Keratinocyte (primary cell): ENCODE measurements at regions not wholly inside any gene's neighbourhood (a gene's known extent, or its start where the extent isn't known, plus 50 kb on each side); places are given as distances from the start of the nearest gene placed in this dataset.

ENCODE experiments used
- DNase-seq: peaks from one replicate; pipeline ENCODE4 v3.0.0-alpha.2; 2011; ENCODE audit warnings: low read depth, missing footprints, low spot score
- FAIRE-seq: peaks from 2 replicates; lab custom pipeline; 2011; peaks lifted over from hg19 to GRCh38; lab: Jason Lieb, UNC
- H2AFZ ChIP-seq: 2 replicates; pipeline ENCODE4 v1.6.0; 2012; ENCODE audit warnings: low read length, control low read depth, inconsistent platforms; ENCODE audit not compliant: control insufficient read depth
- H3K27ac ChIP-seq: 2 replicates; pipeline ENCODE4 v1.5.1; 2011; ENCODE audit warnings: low read length; ENCODE audit not compliant: control insufficient read depth, insufficient read depth
- H3K27me3 ChIP-seq: 3 replicates; pipeline ENCODE4 v1.6.0; 2011; ENCODE audit warnings: low read length; ENCODE audit not compliant: control insufficient read depth, insufficient read depth; ENCODE audit errors: extremely low read depth
- H3K36me3 ChIP-seq, 2 experiments: 2 replicates in 1 of 2; 3 replicates in 1 of 2; pipeline ENCODE4 v1.5.1; 2011; ENCODE audit warnings: low read length in 2 of 2, mild to moderate bottlenecking in 1 of 2; ENCODE audit not compliant: control insufficient read depth in 2 of 2, insufficient read depth in 2 of 2; ENCODE audit errors: extremely low read depth in 1 of 2
- H3K4me1 ChIP-seq: 3 replicates; pipeline ENCODE4 v1.5.1; 2011; ENCODE audit warnings: low read length; ENCODE audit not compliant: control insufficient read depth, insufficient read depth; ENCODE audit errors: extremely low read depth
- H3K4me2 ChIP-seq: 3 replicates; pipeline ENCODE4 v1.6.0; 2011; ENCODE audit warnings: low read depth, low read length; ENCODE audit not compliant: control insufficient read depth, insufficient read depth; ENCODE audit errors: extremely low read depth
- H3K4me3 ChIP-seq, 3 experiments: fragments of 200-600 bp in 1 of 3; sonication (generic) in 1 of 3; 2 replicates in 2 of 3; 3 replicates in 1 of 3; pipeline ENCODE4 v1.5.1; 2011 to 2016; ENCODE audit warnings: low read length in 3 of 3, mild to moderate bottlenecking in 3 of 3, control low read depth in 2 of 3, inconsistent platforms in 1 of 3, low read depth in 1 of 3, mixed read lengths in 1 of 3, mixed run types in 1 of 3, moderate library complexity in 1 of 3; ENCODE audit not compliant: control insufficient read depth in 2 of 3, insufficient read depth in 2 of 3; ENCODE audit errors: extremely low read depth in 1 of 3
- H3K79me2 ChIP-seq: 2 replicates; pipeline ENCODE4 v1.6.0; 2012; ENCODE audit warnings: low read length; ENCODE audit not compliant: control insufficient read depth, insufficient read depth
- H3K9ac ChIP-seq: 3 replicates; pipeline ENCODE4 v1.6.0; 2011; ENCODE audit warnings: low read length; ENCODE audit not compliant: control insufficient read depth, insufficient read depth; ENCODE audit errors: extremely low read depth
- H3K9me1 ChIP-seq: 3 replicates; pipeline ENCODE4 v1.6.0; 2011; ENCODE audit warnings: low read length; ENCODE audit not compliant: control insufficient read depth, insufficient read depth; ENCODE audit errors: extremely low read depth
- H3K9me3 ChIP-seq: 2 replicates; pipeline ENCODE4 v1.5.1; 2012; ENCODE audit warnings: low read depth, low read length; ENCODE audit not compliant: control insufficient read depth
- H4K20me1 ChIP-seq: 3 replicates; pipeline ENCODE4 v1.6.0; 2011; ENCODE audit warnings: low read length; ENCODE audit not compliant: control insufficient read depth, insufficient read depth; ENCODE audit errors: extremely low read depth
- EZH2 ChIP-seq: IDR thresholded peaks from one replicate; pipeline ENCODE4 v1.6.1; 2012; ENCODE audit warnings: inconsistent platforms, mild to moderate bottlenecking, low read length, moderate library complexity
- dilution Hi-C: fragments of 300-500 bp; cut with MboI; formaldehyde crosslinking; loops from one replicate; pipeline ENCODE4 v1.7.0; 2020; ENCODE audit warnings: low sequenced_read_pairs; ENCODE audit not compliant: extremely low pct_ligation_motif_present
- TF ChIP-seq, protein P1 (sequence below), 3 experiments: IDR thresholded peaks in 1 of 3; conservative IDR thresholded peaks in 1 of 3; optimal IDR thresholded peaks in 1 of 3; 2 replicates in 2 of 3; 3 replicates in 1 of 3; pipeline versions ENCODE3 to v1.5.1; 2011; ENCODE audit warnings: low read length in 3 of 3, mild to moderate bottlenecking in 3 of 3, moderate library complexity in 2 of 3, control low read depth in 1 of 3, inconsistent platforms in 1 of 3; ENCODE audit not compliant: insufficient read depth in 2 of 3; ENCODE audit errors: extremely low read depth in 1 of 3

DNA sequence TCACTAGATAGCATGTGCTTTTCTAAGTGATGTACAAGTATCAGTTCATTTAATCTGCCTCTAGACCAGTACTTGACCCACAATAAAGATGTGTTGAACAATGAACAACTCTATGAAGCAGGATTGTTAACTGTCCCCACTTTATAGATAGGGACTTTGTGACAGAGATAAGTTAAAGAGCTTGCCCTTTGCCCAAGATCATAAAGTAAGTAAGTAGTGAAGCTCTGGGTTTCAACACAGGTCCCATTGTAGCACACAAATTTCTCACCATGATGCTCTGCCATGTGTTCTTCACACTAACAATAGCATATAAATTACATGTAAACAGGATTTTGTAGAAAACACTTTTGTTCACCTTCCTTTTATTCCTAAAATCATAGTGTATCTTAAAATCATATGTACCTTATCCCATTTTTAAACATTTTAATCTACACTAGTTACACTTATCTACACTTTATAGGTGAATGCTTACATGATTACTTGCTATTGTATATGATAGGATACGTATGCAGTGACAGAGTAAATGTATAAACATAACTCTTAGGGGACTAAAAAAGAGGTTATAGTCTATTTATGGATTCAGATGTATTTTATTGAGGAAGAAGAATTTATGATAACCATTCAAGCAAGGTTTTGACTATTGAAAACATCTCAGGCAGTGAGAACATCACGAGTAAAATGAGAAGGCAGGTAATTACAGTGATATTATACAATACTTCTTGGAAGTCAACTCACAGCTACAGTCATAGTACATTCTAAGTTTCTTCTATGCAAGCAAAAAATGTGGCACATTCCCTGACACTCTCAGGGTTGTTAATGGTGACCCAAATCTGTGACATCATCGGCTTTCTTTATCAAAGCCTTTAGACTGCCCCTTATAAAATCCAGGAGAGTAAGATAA, 2275.1 kb downstream of the PCDH7 start:
- dilution Hi-C loops = no loop called here

DNA sequence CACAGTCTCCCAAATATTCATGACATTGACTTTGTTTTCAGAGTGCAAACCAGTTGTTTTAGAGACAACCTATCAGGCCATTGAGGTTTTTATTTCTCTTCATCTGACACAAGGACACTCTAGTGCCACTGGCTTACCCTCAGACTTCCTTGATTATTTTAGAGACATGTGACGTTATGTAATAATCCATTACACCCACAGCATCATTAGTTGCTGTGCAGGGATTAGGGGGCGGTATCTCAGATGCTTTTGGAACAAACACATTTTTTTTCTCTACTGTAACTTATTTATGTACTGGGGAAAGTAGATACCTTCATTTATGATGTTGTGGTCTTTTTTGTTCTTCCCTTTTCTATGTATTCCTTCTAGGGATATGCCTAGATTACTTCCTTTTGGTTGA, 2293.1 kb downstream of the PCDH7 start:
- no peak for TF ChIP-seq EZH2
- TF ChIP-seq, protein P1, sequence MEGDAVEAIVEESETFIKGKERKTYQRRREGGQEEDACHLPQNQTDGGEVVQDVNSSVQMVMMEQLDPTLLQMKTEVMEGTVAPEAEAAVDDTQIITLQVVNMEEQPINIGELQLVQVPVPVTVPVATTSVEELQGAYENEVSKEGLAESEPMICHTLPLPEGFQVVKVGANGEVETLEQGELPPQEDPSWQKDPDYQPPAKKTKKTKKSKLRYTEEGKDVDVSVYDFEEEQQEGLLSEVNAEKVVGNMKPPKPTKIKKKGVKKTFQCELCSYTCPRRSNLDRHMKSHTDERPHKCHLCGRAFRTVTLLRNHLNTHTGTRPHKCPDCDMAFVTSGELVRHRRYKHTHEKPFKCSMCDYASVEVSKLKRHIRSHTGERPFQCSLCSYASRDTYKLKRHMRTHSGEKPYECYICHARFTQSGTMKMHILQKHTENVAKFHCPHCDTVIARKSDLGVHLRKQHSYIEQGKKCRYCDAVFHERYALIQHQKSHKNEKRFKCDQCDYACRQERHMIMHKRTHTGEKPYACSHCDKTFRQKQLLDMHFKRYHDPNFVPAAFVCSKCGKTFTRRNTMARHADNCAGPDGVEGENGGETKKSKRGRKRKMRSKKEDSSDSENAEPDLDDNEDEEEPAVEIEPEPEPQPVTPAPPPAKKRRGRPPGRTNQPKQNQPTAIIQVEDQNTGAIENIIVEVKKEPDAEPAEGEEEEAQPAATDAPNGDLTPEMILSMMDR (optimal IDR thresholded peaks at IDR 0.05 in 1 of 3, IDR thresholded peaks at IDR 0.05 in 1 of 3, conservative IDR thresholded peaks at IDR 0.05 in 1 of 3; ENCODE audit: extremely low read depth in 1 of 3, insufficient read depth in 2 of 3, low read length in 3 of 3) = no peak
- H3K4me3 ChIP-seq = no peak overlapping the region
- DNase-seq (no peak), FAIRE-seq (no peak)
- no peak overlapping the region for H3K9ac ChIP-seq
- H3K4me1 ChIP-seq = no peaks in the 10 kb centered on the region
- no peaks in the 10 kb centered on the region for H3K9me3 ChIP-seq
- no peaks in the 10 kb centered on the region for H3K79me2 ChIP-seq
- H4K20me1 ChIP-seq = no peaks in the 10 kb centered on the region
- no peaks in the 10 kb centered on the region for H3K27me3 ChIP-seq
- dilution Hi-C loops = no loop called here
- no peaks in the 10 kb centered on the region for H3K36me3 ChIP-seq
- no peak overlapping the region for H3K27ac ChIP-seq
- no peaks in the 10 kb centered on the region for H3K9me1 ChIP-seq
- no peak overlapping the region for H2AFZ ChIP-seq
- no peak overlapping the region for H3K4me2 ChIP-seq

More for the DNA sequence above, 2275.1 kb downstream of the PCDH7 start:
- H3K9me1 ChIP-seq = no peaks in the 10 kb centered on the region
- H3K4me3 ChIP-seq = no peak overlapping the region
- no peaks in the 10 kb centered on the region for H3K36me3 ChIP-seq
- no peak overlapping the region for H3K4me2 ChIP-seq
- H3K4me1 ChIP-seq = no peaks in the 10 kb centered on the region
- no peaks in the 10 kb centered on the region for H3K79me2 ChIP-seq
- no peaks in the 10 kb centered on the region for H3K27me3 ChIP-seq
- no peaks in the 10 kb centered on the region for H4K20me1 ChIP-seq
- FAIRE-seq = no peak
- H2AFZ ChIP-seq = no peak overlapping the region
- H3K9me3 ChIP-seq = no peaks in the 10 kb centered on the region
- no peak overlapping the region for H3K27ac ChIP-seq
- DNase-seq = no peak
- no peak overlapping the region for H3K9ac ChIP-seq
- no peak for TF ChIP-seq EZH2
- TF ChIP-seq, protein P1 (optimal IDR thresholded peaks at IDR 0.05 in 1 of 3, IDR thresholded peaks at IDR 0.05 in 1 of 3, conservative IDR thresholded peaks at IDR 0.05 in 1 of 3; ENCODE audit: extremely low read depth in 1 of 3, insufficient read depth in 2 of 3, low read length in 3 of 3) = no peak
